Immature natural killer cell (primary cell): ENCODE measurements at regions not wholly inside any gene's neighbourhood (a gene's known extent, or its start where the extent isn't known, plus 50 kb on each side); places are given as distances from the start of the nearest gene placed in this dataset.
"Not testable (repeated sequence)": the region's sequence is repeated elsewhere in the genome, so short reads cannot be mapped to it uniquely, and the experiment has no call there.

Source experiments
- DNase-seq, 3 donors: peaks; one replicate each; pipeline ENCODE4 v3.0.0; 2022; ENCODE audit warnings: mixed read lengths in 1 of 3
- H3K27ac Mint-ChIP-seq, 6 donors: one replicate each; pipeline ENCODE4 v1.8.0; 2020; ENCODE audit warnings: mixed read lengths in 6 of 6, mild to moderate bottlenecking in 5 of 6, inconsistent platforms in 4 of 6, moderate library complexity in 3 of 6
- H3K27me3 Mint-ChIP-seq, 3 donors: one replicate each; pipeline ENCODE4 v1.8.0; 2020 to 2021; ENCODE audit warnings: low read depth in 3 of 3, mild to moderate bottlenecking in 3 of 3, mixed read lengths in 3 of 3, moderate library complexity in 3 of 3, inconsistent platforms in 1 of 3
- H3K36me3 Mint-ChIP-seq, 3 donors: one replicate each; pipeline ENCODE4 v1.8.0; 2020; ENCODE audit warnings: mixed read lengths in 3 of 3, inconsistent platforms in 2 of 3, mild to moderate bottlenecking in 2 of 3
- H3K4me1 Mint-ChIP-seq, 2 donors: one replicate each; pipeline ENCODE4 v1.8.0; 2020; ENCODE audit warnings: inconsistent platforms in 2 of 2, mild to moderate bottlenecking in 2 of 2, mixed read lengths in 2 of 2, moderate library complexity in 1 of 2
- H3K4me3 Mint-ChIP-seq, 5 donors: one replicate each; pipeline ENCODE4 v1.8.0; 2020; ENCODE audit warnings: mild to moderate bottlenecking in 5 of 5, mixed read lengths in 5 of 5, inconsistent platforms in 3 of 5, moderate library complexity in 3 of 5
- H3K9me3 Mint-ChIP-seq, 6 donors: one replicate each; pipeline ENCODE4 v1.8.0; 2020; ENCODE audit warnings: mild to moderate bottlenecking in 6 of 6, mixed read lengths in 6 of 6, inconsistent platforms in 4 of 6, moderate library complexity in 3 of 6

DNA sequence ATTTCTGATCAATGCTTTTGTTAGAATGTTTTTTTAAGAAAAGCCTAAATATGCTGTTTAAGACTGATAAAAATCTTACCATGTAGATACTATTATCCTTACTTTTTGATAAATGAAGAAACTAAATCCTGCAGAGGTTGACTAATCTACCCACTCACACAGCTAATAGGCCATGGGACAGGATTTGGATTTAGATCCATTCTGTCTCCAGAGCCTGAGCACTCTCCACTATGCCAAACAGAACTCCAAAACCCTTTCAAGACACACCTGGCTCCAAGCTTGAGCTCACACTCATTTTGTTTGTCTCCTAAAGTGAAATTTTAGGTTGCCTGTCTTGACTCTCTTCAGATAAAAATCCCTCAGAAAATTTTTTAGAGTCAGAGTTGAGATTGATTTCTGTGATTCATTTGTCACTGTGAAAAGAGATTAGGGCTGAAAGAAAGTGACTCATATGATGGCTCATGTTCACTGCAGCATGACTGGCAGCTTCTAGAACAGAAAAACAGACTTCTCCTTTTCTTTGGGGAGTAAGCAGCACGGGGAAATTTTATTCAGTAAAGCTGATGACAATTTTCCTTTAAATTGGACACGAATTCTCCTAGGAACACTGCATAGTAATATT is 132.3 kb upstream of the POT1 start:
- Mint-ChIP-seq H3K4me1 (no peaks in the 10 kb centered on the region), H3K9me3 (peaks cover 0 to 12% (median 0%) of the 10 kb centered on the region in 6 donors), H3K27me3 (no peaks in the 10 kb centered on the region), H3K4me3 (no peak overlapping the region), H3K36me3 (no peaks in the 10 kb centered on the region), H3K27ac (no peak overlapping the region)
- DNase-seq, result no peak

DNA sequence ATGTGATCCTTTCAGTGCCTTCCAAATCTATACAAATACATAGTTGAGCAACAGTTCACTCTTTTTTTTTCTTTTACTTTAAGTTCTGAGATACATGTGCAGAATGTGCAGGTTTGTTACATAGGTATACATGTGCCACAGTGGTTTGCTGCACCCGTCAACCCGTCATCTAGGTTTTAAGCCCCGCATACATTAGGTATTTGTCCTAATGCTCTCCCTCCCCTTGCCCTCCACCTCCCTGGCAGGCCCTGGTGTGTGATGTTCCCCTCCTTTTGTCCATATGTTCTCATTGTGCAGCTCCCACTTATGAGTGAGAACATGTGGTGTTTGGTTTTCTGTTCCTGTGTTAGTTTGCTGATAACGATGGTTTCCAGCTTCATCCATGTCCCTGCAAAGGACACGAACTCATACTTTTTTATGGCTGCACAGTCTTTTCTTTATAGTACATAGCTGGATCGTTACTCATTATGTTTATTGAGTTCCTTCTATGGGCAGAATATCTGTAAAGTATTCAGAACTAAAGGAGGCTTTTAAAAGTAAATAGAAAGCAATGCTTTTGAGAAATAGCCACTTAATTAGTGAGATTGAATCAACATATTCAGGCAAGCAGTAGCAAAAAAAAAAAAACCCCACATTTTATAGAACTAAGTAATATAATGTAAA is 131.6 kb upstream of the POT1 start:
- H3K27me3 Mint-ChIP-seq, DNase-seq, H3K36me3 Mint-ChIP-seq, H3K27ac Mint-ChIP-seq, H3K4me3 Mint-ChIP-seq, H3K4me1 Mint-ChIP-seq: not testable (repeated sequence)
- H3K9me3 Mint-ChIP-seq, result peaks cover 0 to 12% (median 0%) of the 10 kb centered on the region in 6 donors

DNA sequence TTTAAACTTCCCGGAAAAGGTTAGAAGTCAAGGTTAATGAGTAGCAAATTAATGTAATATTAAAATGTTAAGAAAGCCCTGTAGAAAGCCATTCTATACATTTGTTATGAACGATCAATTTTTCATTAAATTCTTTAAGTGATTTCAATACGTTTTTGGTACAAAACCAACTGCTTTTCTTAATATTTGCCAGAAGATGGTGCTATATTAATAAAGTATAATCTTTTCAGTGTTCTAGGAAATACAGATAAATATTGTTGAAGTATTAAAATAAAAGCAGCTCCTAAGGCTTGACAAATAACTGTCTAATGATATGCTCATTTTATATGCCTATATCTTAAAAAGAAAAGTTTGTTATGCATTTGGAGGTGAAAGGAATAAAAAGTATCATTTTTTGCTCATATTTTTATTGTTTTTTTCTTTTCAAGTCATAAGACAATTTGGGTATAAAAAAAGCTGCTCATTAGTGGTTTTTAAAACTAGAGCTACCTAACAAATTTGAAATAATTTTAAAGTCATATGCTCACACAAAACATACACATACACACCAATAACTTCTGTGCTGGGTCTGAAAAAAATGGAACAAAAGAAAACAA is 130.3 kb upstream of the POT1 start:
- Mint-ChIP-seq H3K4me3 (no peak overlapping the region), H3K4me1 (no peaks in the 10 kb centered on the region), H3K9me3 (peaks cover 0 to 5% (median 0%) of the 10 kb centered on the region in 6 donors), H3K27me3 (no peaks in the 10 kb centered on the region), H3K27ac (no peak overlapping the region), H3K36me3 (no peaks in the 10 kb centered on the region)
- no peak for DNase-seq

DNA sequence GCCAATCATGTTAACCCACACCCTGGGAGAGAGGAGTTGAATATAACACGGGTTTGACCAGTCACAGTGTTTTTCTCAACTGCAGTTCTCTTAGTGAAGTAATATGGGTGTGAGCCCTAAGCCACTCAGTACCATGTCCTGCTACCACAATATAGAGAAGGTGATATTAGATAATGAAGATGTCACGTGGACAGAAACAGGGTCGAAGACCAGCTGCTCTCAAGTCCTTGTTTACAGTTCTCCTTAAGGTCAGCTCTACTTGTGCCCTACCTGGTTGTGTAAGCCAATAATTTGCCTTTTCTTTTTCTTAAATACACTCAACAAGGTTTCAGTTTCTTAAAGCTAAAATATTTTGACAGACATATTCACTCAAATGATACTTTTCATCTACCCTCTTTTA is 128.3 kb upstream of the POT1 start:
- Mint-ChIP-seq H3K27ac (no peak overlapping the region), H3K9me3 (peaks cover 0 to 5% (median 0%) of the 10 kb centered on the region in 6 donors)

DNA sequence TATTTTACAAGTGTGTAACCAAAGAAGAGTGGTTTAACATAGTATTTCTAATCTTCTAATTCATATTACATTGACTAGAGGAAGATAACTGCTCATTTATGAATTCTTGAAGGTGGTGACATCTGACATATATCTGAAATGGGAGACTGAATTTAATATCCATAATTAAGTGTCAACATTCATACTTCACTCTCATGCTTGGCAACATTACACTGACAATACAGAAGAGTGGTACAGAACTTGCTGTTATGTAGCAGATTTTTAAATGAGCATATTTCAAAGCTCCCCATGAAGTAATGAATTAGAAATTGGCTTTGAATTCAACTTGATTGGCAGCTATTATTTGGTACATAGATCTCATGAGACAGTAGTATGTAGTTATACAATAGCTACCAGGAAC is 125.8 kb upstream of the POT1 start:
- Mint-ChIP-seq H3K36me3 (no peaks in the 10 kb centered on the region), H3K4me1 (no peaks in the 10 kb centered on the region), H3K27ac (no peak overlapping the region), H3K27me3 (peaks cover 0 to 2% (median 1%) of the 10 kb centered on the region in 3 donors), H3K4me3 (no peak overlapping the region), H3K9me3 (peaks cover 0 to 5% (median 0%) of the 10 kb centered on the region in 6 donors)
- no peak for DNase-seq

More for the DNA sequence above, 128.3 kb upstream of the POT1 start:
- Mint-ChIP-seq H3K27me3 (no peaks in the 10 kb centered on the region), H3K4me3 (no peak overlapping the region), H3K4me1 (no peaks in the 10 kb centered on the region), H3K36me3 (no peaks in the 10 kb centered on the region)
- DNase-seq, result no peak

DNA sequence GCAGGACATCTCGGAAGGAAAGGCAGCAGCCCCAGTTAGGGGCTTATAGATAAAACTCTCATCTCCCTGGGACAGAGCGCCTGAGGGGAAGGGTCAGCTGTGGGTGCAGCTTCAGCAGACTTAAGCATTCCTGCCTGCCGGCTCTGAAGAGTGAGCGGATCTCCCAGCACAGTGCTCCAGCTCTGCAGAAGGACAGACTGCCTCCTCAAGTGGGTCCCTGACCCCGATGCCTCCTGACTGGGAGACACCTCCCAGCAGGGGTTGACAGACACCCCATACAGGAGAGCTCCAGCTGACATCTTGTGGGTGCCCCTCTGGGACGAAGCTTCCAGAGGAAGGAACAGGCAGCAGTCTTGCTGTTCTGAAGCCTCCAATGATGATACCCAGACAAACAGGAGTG is 117.1 kb upstream of the POT1 start:
- no peak overlapping the region for H3K4me3 Mint-ChIP-seq
- no peak for DNase-seq
- H3K27ac Mint-ChIP-seq, result no peak overlapping the region
- H3K4me1 Mint-ChIP-seq, result no peaks in the 10 kb centered on the region
- no peaks in the 10 kb centered on the region for H3K36me3 Mint-ChIP-seq
- peaks cover 2 to 31% (median 10%) of the 10 kb centered on the region in 6 donors for H3K9me3 Mint-ChIP-seq
- peaks cover 0 to 2% (median 0%) of the 10 kb centered on the region in 3 donors for H3K27me3 Mint-ChIP-seq

DNA sequence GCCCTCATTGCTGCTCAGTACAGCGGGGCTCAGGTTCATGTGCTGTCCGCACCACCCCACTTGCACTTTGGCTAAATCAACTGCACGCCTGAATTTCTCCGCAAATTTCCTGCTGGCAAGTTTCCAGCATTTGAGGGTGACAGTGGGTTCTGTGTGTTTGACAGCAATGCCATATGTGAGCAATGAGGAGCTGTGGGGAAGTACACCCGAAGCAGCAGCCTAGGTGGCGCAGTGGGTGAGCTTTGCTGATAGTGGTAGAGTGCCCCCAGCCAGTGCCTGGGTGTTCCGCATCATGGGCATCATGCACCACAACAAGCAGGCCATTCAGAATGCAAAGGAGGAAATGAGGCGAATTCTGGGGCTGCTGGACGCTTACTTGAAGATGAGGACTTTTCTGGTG is 103.9 kb upstream of the POT1 start:
- Mint-ChIP-seq H3K4me1 (no peaks in the 10 kb centered on the region), H3K9me3 (peaks cover 0 to 9% (median 3%) of the 10 kb centered on the region in 6 donors)

DNA sequence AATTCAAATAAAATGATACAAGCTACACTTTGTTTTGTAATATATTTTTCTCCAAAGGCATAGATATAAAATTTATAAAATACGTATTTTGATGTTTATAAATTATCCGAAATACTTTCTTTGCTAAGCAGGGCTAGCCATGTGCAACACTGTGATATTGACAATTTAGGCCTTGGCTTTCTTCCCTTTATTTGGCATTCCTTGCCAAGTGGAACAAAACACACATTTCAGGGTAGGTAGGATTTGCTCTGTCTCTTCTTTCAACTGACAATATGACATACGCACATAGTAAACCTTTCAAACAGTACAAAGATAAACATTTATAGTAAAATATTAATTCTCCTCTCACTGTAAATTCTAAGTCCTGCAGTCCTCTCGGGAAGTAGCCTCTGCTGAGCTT is 103.3 kb upstream of the POT1 start:
- no peak for DNase-seq
- Mint-ChIP-seq H3K4me3 (no peak overlapping the region), H3K36me3 (no peaks in the 10 kb centered on the region), H3K4me1 (no peaks in the 10 kb centered on the region), H3K9me3 (peaks cover 0 to 9% (median 3%) of the 10 kb centered on the region in 6 donors), H3K27ac (no peak overlapping the region), H3K27me3 (peaks cover 0 to 2% (median 1%) of the 10 kb centered on the region in 3 donors)

More for the DNA sequence above, 103.9 kb upstream of the POT1 start:
- no peaks in the 10 kb centered on the region for H3K36me3 Mint-ChIP-seq
- no peak for DNase-seq
- H3K27me3 Mint-ChIP-seq, result peaks cover 0 to 2% (median 1%) of the 10 kb centered on the region in 3 donors
- no peak overlapping the region for H3K4me3 Mint-ChIP-seq
- no peak overlapping the region for H3K27ac Mint-ChIP-seq

DNA sequence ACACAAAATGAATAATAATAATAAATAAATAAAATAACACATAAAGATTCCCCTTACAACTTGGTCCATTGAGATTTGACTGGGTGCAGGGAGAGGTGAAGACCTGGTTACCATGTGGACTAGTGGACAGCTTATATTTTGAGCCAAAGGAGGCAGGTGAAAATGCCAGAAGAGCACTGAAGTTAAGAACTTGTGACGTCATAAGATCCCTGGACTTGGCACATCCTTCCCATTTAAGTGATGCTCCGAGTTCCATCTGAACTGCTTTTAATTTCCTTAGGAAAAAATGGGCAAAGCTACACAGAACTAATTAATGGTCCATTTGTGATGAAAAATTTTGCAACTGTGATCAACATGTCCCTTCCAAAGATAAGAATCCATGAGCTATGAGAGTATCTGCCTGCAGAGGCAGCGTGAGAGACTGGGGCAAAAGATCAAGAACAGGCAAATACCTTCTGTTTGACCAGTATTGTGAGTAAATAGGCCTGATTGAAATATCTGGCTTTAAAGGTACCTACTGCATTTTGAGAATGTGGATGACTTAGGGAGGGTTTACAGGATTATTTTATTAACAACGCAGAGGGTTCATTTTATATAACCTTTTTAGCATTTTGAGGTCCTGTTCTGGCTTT is 101.2 kb upstream of the POT1 start:
- H3K9me3 Mint-ChIP-seq, result peaks cover 0 to 9% (median 4%) of the 10 kb centered on the region in 6 donors
- no peaks in the 10 kb centered on the region for H3K4me1 Mint-ChIP-seq
- H3K27me3 Mint-ChIP-seq, result peaks cover 0 to 2% (median 1%) of the 10 kb centered on the region in 3 donors
- no peak for DNase-seq
- no peak overlapping the region for H3K27ac Mint-ChIP-seq
- H3K4me3 Mint-ChIP-seq, result no peak overlapping the region
- H3K36me3 Mint-ChIP-seq, result no peaks in the 10 kb centered on the region

DNA sequence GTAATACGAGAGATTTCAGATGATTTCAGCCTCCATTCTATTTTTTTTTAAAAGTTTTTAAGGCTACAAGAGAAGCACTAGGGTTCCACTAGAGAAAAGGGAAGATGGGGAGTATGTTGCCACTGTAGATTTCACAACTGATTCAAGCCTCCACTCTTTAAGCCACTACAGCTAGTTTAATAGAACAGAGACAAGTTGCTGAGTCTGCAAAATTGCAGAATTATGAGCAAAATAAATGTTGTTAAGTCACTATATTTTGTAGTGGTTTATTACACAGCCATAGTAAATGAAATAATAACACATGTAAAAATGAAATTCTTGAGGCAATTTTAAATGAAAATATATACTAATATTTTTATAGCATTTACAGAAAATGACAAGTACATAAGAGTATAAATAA is 96.0 kb upstream of the POT1 start:
- Mint-ChIP-seq H3K4me1 (no peaks in the 10 kb centered on the region), H3K9me3 (peaks cover 2 to 8% (median 5%) of the 10 kb centered on the region in 6 donors), H3K27ac (no peak overlapping the region), H3K4me3 (no peak overlapping the region), H3K36me3 (no peaks in the 10 kb centered on the region), H3K27me3 (peaks cover 0 to 4% (median 0%) of the 10 kb centered on the region in 3 donors)
- DNase-seq, result no peak

DNA sequence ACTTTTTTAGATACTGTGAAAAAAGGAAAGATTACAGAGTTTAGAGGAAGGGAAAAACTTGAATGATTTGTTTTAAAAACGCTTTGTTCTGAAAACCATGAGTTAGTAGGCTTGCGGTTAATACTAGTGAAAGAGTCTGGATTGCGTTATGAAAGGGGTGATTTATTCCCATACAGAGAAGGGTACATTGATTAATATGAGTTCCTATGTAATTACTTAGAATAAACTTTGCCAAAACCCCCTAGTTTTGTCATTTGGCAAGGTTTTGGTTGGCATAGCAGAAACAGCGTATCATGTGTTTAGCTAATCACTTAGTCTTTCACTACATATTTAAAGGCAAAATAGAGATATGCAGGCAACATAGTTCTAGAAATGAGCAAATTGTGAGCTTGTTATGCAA is 91.2 kb upstream of the POT1 start:
- Mint-ChIP-seq H3K36me3 (no peaks in the 10 kb centered on the region), H3K27ac (no peak overlapping the region), H3K4me1 (no peaks in the 10 kb centered on the region), H3K27me3 (peaks cover 0 to 4% (median 0%) of the 10 kb centered on the region in 3 donors), H3K9me3 (peaks cover 2 to 14% (median 6%) of the 10 kb centered on the region in 6 donors), H3K4me3 (no peak overlapping the region)
- no peak for DNase-seq

DNA sequence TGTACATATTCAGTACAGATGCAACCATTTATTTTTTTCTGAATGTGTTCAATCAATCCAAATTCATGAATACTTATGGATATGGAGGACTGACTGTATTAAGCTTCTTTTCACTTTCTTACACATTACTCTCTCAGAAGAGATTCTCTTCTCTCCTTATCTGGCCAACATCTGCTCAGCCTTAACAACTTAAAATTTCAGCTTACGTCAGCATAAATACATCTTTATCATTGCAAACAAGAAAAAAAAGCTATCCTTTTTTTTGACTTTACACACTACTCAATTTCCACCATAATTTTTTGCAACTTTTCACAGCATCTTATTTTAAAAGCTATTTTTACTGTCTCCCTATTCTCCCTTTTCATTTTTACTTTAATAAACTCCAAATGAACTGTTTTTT is 80.9 kb upstream of the POT1 start:
- H3K4me1 Mint-ChIP-seq, result no peaks in the 10 kb centered on the region
- H3K9me3 Mint-ChIP-seq, result peaks cover 0 to 26% (median 5%) of the 10 kb centered on the region in 6 donors
- H3K36me3 Mint-ChIP-seq, result peaks cover 0 to 6% (median 0%) of the 10 kb centered on the region in 3 donors
- H3K27me3 Mint-ChIP-seq, result no peaks in the 10 kb centered on the region
- no peak for DNase-seq
- no peak overlapping the region for H3K27ac Mint-ChIP-seq
- H3K4me3 Mint-ChIP-seq, result no peak overlapping the region

DNA sequence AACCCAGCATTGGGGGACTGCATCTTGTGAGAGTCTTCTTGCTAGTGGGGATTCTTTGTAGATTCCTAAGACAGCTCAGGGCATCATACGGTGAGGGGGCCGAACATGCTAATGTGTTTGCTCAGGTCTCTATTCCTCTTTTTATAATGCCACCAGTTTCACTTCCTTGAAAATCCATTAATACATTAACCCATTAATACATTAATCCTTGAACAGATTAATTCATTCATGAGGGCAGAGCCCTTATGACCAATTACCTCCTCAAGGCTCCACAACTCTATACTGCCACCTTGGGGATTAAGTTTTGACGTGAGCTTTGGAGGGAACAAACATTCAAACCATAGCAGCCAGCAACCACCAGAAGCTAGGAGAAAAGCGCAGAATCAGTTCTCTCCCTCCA is 67.2 kb upstream of the POT1 start:
- H3K4me1 Mint-ChIP-seq, result no peaks in the 10 kb centered on the region
- H3K36me3 Mint-ChIP-seq, result peaks cover 0 to 4% (median 0%) of the 10 kb centered on the region in 3 donors
- H3K9me3 Mint-ChIP-seq, result peaks cover 6 to 36% (median 17%) of the 10 kb centered on the region in 6 donors
- no peaks in the 10 kb centered on the region for H3K27me3 Mint-ChIP-seq
- no peak overlapping the region for H3K27ac Mint-ChIP-seq
- DNase-seq, result no peak
- H3K4me3 Mint-ChIP-seq, result no peak overlapping the region
